Smooth muscle cell of the brain vasculature (primary cell): ENCODE measurements at regions not wholly inside any gene's neighbourhood (a gene's known extent, or its start where the extent isn't known, plus 50 kb on each side); places are given as distances from the start of the nearest gene placed in this dataset.
"Not testable (repeated sequence)": the region's sequence is repeated elsewhere in the genome, so short reads cannot be mapped to it uniquely, and the experiment has no call there.

Source experiments
- DNase-seq: peaks from one replicate; pipeline ENCODE4 v3.0.0-alpha.2; 2012; ENCODE audit warnings: low read depth, low spot score

- DNase-seq, result no peak
Measured at GRCh38 chr1:57586842-57587241, 163.0 kb upstream of the DAB1 start.

GRCh38 chr1:57578680-57579079, 154.8 kb upstream of the DAB1 start:
- no peak for DNase-seq

DNA sequence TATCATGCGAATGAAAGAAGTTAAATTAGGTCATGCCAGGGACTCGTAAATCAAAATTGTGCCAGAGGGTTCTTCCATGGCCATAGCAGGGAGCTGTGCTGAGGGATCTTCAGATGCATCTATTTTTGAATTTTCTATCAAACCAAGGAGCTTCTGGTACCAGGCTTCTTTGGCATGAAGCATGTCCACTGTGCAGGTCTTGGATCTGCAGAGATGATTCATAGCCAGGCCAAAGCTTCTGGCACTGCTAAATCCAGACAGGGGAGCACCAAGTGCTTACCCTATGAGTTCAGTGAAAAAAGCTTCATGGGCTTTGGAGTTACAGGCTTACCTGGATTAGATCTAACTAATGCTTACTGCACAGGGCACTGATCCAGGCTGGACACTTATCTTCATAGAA, 154.2 kb upstream of the DAB1 start:
- no peak for DNase-seq

GRCh38 chr1:57576756-57577155, 152.9 kb upstream of the DAB1 start:
- no peak for DNase-seq

GRCh38 chr1:57572016-57572415, 148.2 kb upstream of the DAB1 start:
- no peak for DNase-seq

- DNase-seq, result not testable (repeated sequence)
Measured at GRCh38 chr1:57558066-57558465, 134.2 kb upstream of the DAB1 start.

- DNase-seq, result no peak
Measured at GRCh38 chr1:57553666-57554065, 129.8 kb upstream of the DAB1 start.

GRCh38 chr1:57551476-57551875, 127.6 kb upstream of the DAB1 start:
- DNase-seq, result no peak

DNA sequence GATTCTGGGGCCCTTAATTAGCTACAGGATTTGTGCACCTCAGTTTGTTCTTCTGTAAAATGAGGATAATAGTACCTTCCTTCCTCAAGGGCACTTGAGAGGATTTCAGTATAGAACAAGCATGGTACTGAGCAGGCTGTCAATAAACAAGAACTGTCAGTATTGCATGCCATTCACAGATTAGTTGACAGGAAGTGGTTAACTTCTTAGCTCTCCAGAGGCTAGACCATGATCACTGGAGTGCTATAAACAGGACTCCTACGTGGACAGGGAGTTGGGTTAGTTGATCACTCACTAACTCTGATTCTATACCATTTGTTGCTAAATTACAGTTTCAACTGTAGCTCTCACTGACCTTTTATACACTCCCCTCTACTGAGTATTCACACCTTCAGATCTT, 126.2 kb upstream of the DAB1 start:
- DNase-seq, result no peak

DNA sequence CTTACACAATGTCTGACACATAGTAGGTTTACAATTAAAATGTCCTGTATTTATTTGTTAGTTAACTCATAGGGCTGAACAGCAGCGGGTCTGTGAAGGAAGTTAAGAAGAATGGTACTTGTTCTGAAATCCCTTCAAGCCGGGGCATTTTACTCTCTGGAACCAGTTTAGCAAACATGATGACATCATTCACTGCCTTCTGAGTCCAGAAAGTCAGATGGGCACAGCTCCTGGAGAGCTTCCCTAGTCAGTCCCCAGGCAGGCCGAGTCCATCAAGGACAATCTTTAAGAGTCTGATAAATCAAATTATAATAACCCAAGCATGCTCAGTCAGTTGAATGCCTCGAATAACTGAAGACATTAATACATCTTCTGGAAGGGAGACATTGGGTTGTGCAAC, 125.4 kb upstream of the DAB1 start:
- DNase-seq, result no peak

DNA sequence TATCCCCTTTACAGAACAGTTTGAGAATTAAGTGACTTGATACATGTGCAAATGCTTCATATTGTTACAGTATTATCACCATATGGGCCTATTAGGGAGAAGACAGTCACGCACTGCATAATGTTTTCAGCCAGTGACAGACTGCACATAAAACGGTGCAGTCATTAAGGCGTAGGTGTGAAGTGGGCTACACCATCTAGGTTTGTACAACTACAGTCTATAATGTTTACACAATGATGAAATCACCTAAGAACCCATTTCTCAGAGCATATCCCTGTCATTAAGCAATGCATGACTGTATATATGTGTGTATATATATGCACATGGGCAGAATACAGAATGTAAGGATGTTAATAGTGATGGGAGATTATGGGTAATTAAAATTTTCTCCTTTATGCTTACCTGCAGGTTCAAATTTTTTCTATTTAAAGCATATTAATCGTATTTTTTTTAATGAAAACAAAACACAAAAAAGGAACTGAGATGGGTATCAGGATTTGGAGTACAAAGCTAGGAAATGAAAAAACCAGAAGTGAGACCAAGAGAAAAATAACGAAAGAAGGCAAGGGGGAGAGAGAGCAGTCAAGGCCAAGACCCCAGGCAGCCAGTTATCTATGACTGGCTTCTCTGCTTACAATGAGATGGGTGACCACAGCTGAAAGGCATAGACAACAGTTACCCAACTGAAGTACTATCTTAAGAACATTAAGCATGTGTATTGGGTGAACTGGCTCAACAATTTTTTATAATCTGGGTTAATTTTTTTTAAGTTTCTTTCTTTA, 122.9 kb upstream of the DAB1 start:
- no peak for DNase-seq

DNA sequence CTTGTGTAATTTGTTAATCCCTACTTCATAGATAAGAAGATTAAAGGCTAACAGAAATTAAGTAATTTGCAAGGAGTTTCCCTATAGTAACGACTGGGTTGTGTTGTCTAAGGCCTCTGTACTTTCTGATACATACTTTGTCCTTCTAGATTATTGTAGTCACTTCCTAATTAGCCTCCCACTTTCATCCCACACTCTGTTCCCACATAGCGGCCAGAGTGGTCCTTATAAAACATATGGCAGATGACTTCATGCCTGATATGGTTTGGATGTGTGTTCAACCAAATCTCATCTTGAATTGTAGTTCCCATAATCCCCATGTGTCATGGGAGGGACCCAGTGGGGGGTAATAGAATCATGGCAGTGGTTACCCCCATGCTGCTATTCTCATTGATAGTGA, 120.5 kb upstream of the DAB1 start:
- DNase-seq, result no peak

DNA sequence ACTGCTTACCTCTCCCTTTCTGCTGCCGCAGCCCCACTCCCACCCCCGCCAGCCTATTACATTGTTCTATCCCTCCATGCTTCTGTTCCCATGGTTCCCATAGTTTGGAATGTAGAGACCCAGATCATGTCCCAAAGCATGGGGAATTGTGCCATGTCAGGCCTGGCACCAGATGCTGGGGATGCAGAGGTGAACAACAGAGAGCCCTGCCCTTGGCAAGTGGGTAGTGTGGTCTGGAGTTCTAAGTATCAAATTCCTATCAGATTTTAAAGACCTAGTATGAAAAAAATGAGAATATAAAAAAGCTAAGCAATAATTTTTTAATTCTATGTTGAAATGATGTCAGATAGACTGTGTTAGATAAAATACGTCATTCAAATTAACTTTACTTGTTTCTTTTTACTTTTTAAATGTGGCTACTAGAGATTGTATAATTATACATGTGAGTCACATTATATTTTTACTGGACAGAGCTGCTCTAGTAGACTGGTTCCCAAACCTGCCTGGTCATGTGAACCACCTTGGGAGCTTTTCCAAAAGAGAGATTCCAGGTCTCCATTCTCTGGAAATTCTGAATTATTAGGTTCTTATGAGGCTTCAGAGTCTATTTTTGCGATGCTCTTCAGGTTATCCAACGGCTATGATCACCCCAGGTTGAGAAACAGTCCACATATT, 113.0 kb upstream of the DAB1 start:
- no peak for DNase-seq

DNA sequence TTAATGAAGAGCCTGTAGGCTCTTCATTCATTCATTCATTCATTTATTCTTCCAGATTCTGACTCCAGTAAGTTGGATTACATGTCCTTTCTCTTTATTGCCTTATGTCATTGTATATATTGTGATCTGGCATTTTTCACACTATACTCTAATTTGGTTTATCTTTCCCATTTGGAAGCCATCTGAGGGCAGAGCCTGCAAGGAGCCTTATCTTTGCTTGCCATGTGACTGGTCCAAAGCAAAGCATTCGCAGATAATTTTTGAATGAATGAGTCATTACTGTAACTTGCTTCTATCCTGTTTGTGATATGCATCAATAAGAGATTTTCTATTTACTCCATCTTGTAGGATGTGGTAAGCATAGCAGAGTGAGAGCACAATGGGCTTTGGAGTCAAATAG, 108.4 kb upstream of the DAB1 start:
- no peak for DNase-seq

DNA sequence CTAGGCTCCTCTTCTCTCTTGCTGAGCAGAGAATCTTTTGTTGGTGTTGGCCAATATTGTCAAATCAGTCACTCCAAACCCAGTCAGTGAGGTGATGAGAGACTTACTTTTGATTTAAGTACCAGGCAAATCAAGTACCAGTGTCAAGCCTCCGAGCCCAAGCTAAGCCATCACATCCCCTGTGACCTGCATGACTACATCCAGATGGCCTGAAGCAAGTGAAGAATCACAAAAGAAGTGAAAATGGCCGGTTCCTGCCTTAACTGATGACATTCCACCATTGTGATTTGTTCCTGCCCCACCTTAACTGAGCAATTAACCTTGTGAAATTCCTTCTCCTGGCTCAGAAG, 107.0 kb upstream of the DAB1 start:
- not testable (repeated sequence) for DNase-seq

- no peak for DNase-seq
Measured at GRCh38 chr1:57530206-57530910, 106.5 kb upstream of the DAB1 start.

DNA sequence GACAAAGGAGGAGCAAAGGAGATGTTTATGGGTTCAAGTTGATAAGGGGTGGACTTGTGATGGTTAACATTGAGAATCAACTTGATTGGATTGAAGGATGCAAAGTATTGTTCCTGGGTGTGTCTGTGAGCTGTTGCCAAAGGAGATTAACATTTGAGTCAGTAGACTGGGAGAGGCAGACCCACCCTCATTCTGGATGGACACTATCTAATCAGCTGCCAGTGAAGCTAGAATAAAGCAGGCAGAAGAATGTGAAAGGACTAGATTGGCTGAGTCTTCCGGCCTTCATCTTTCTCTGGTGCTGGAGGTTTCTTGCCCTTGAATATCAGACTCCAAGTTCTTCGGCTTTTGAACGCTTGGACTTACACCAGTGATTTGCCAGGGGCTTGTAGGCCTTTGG, 98.7 kb upstream of the DAB1 start:
- DNase-seq, result no peak

GRCh38 chr1:57520743-57521515, 97.1 kb upstream of the DAB1 start:
- no peak for DNase-seq

DNA sequence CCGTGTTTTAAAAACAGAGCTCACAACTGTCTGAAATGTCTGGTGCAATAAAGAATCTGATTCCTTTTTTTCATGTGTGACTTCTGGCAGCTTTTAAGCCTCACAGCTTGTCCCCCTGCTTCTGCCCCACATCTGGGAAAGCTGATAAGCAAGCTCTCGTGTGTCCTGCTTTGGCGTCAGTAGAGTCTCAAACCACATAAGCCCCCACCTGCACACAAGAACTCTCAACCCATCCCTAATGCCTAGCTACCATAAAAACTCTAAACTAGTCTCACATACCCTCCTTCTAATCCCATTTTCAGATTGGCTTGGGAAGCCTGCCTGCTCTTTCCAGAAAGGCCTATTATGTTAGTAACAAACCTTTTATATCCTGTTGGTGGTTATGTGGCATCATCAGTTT, 94.6 kb upstream of the DAB1 start:
- no peak for DNase-seq

GRCh38 chr1:57517587-57518374, 93.9 kb upstream of the DAB1 start:
- DNase-seq, result no peak

DNA sequence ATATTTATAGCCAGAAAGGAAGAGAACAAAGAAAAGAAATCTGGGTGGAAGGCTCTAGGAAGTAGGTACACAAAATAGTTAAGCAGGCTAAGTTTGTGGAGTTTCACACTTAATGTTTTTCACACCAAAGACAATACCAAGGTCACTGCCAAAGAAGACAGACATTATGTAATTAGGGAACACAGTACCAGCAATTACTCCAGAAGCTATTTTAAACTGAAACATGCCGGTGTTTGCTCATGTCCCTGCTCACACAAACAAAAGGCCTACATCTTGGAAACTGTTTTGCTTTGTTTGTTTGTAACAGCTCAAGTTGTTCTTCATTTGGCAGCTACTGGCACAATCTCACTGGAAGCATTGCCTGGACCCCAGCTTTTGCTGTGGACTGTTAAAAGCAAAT, 88.5 kb upstream of the DAB1 start:
- no peak for DNase-seq
